ENCODE measurements at regions not wholly inside any gene's neighbourhood (a gene's known extent, or its start where the extent isn't known, plus 50 kb on each side); places are given as distances from the start of the nearest gene placed in this dataset.

- Histone ChIP-seq H4K20me1 (ENCODE audit: insufficient read depth, low read length) (no peaks in the 10 kb centered on the region), H3K4me3 (replicated peaks in 1 of 3; ENCODE audit: low read depth in 2 of 3, low read length in 3 of 3) (no peak overlapping the region), H2AFZ (ENCODE audit: insufficient read depth, low read depth, low read length, poor library complexity, severe bottlenecking) (no peak overlapping the region), H3K9ac (ENCODE audit: insufficient read depth, low read length, poor library complexity, severe bottlenecking) (no peak overlapping the region), H3K79me2 (ENCODE audit: insufficient read depth, low read length) (no peaks in the 10 kb centered on the region), H3K4me1 (ENCODE audit: control insufficient read depth in 1 of 2, insufficient read depth in 2 of 2, low read length in 2 of 2) (no peaks in the 10 kb centered on the region), H3K27ac (ENCODE audit: low read depth in 1 of 2, low read length in 2 of 2) (no peak overlapping the region), H3K9me3 (replicated peaks in 1 of 2; ENCODE audit: control insufficient read depth in 1 of 2, insufficient read depth in 1 of 2, low read length in 2 of 2) (peaks cover 0 to 3% of the 10 kb centered on the region in 2 donors), H3K4me2 (replicated peaks; ENCODE audit: extremely low read depth, low read length, poor library complexity, severe bottlenecking) (no peak overlapping the region), H3K27me3 (ENCODE audit: control insufficient read depth in 2 of 2, insufficient read depth in 2 of 2, low read length in 2 of 2) (no peaks in the 10 kb centered on the region), H3K36me3 (replicated peaks in 1 of 2; ENCODE audit: control insufficient read depth in 1 of 2, insufficient read depth in 2 of 2, low read length in 2 of 2) (no peaks in the 10 kb centered on the region)
- peaks cover 0 to 3% (median 0%) of the 10 kb centered on the region in 7 donors for H3K9me3 Mint-ChIP-seq
- DNase-seq = no peak
- H3K36me3 Mint-ChIP-seq = no peaks in the 10 kb centered on the region
- no peaks in the 10 kb centered on the region for H3K4me1 Mint-ChIP-seq
- no peak for TF ChIP-seq CTCF (IDR thresholded peaks at IDR 0.05)
- WGBS (ENCODE audit: insufficient coverage) = no CpG with 5 or more reads among the region's 1 CpG
- no peak overlapping the region for H3K4me3 Mint-ChIP-seq
- H3K27me3 Mint-ChIP-seq (ENCODE audit: low read depth in 3 of 3) = peaks cover 0 to 2% (median 0%) of the 10 kb centered on the region in 3 donors
- intact Hi-C loops (cut with micrococcal nuclease) = no loop called here
- no peak overlapping the region for H3K27ac Mint-ChIP-seq
Measured at GRCh38 chr3:78178740-78179363, 1139.0 kb downstream of the ROBO2 start.

DNA sequence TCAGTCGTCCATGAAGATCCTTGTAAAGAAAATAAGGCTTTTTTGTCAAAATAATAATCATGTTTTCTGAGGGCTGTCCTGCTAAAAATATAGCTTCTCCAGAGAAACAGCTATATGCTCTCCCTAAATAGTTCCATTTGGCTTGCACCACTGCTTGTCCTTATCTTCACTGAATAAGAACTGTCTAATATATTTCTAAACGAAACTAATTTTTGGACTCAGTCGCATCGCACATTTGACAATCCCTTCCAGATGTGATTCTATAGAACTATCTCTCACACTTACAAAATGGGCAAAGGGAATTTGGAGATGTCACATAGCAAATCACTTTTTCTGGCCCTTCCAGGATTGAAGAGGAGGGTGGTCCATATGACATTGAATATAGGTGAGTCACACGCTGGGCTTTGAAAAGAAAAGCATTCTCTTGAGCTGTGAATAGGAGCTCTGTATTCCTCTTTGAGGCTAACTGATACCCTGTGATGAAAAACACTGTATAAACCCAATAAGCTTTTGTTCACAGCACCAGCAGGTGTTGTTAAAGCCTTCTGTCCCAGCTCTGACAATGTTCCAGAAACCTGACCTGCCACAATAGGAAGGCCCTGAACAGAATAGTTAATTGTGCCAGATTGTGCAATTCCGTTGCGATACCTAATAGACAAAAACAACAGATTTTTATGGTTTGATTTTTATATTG is 1144.2 kb downstream of the ROBO2 start:
- H3K9ac ChIP-seq (ENCODE audit: insufficient read depth, low read length, poor library complexity, severe bottlenecking) = no peak overlapping the region
- no peaks in the 10 kb centered on the region for H4K20me1 ChIP-seq (ENCODE audit: insufficient read depth, low read length)
- H3K9me3 ChIP-seq (replicated peaks in 1 of 2; ENCODE audit: control insufficient read depth in 1 of 2, insufficient read depth in 1 of 2, low read length in 2 of 2) = peaks cover 0 to 3% of the 10 kb centered on the region in 2 donors
- H3K4me1 ChIP-seq (ENCODE audit: control insufficient read depth in 1 of 2, insufficient read depth in 2 of 2, low read length in 2 of 2) = no peaks in the 10 kb centered on the region
- no peak for DNase-seq
- H3K27ac Mint-ChIP-seq = no peak overlapping the region
- H3K27ac ChIP-seq (ENCODE audit: low read depth in 1 of 2, low read length in 2 of 2) = no peak overlapping the region
- intact Hi-C loops (cut with micrococcal nuclease) = no loop called here
- H3K4me2 ChIP-seq (replicated peaks; ENCODE audit: extremely low read depth, low read length, poor library complexity, severe bottlenecking) = no peak overlapping the region
- no CpG with 5 or more reads among the region's 7 CpGs for WGBS (ENCODE audit: insufficient coverage)
- no peaks in the 10 kb centered on the region for H3K36me3 ChIP-seq (replicated peaks in 1 of 2; ENCODE audit: control insufficient read depth in 1 of 2, insufficient read depth in 2 of 2, low read length in 2 of 2)
- TF ChIP-seq CTCF (IDR thresholded peaks at IDR 0.05) = no peak
- no peaks in the 10 kb centered on the region for H3K27me3 ChIP-seq (ENCODE audit: control insufficient read depth in 2 of 2, insufficient read depth in 2 of 2, low read length in 2 of 2)
- H3K4me3 ChIP-seq (replicated peaks in 1 of 3; ENCODE audit: low read depth in 2 of 3, low read length in 3 of 3) = no peak overlapping the region
- H3K4me1 Mint-ChIP-seq = no peaks in the 10 kb centered on the region
- peaks cover 0 to 3% (median 0%) of the 10 kb centered on the region in 7 donors for H3K9me3 Mint-ChIP-seq
- no peaks in the 10 kb centered on the region for H3K27me3 Mint-ChIP-seq (ENCODE audit: low read depth in 3 of 3)
- no peaks in the 10 kb centered on the region for H3K79me2 ChIP-seq (ENCODE audit: insufficient read depth, low read length)
- no peak overlapping the region for H2AFZ ChIP-seq (ENCODE audit: insufficient read depth, low read depth, low read length, poor library complexity, severe bottlenecking)
- H3K36me3 Mint-ChIP-seq = no peaks in the 10 kb centered on the region
- H3K4me3 Mint-ChIP-seq = no peak overlapping the region

All from CD14-positive monocyte (primary cell).